Activated CD8-positive, alpha-beta T cell treated with anti-CD3 and anti-CD28 coated beads for 36 hours (primary cell): ENCODE measurements at regions not wholly inside any gene's neighbourhood (a gene's known extent, or its start where the extent isn't known, plus 50 kb on each side); places are given as distances from the start of the nearest gene placed in this dataset.
"Not testable (repeated sequence)": the region's sequence is repeated elsewhere in the genome, so short reads cannot be mapped to it uniquely, and the experiment has no call there.

ENCODE experiments used
- ATAC-seq: fragments of 200-7000 bp; cut with Tn5 transposase; one replicate; pipeline ENCODE4 v1.10.0; 2021; ENCODE audit warnings: mild to moderate bottlenecking, moderate library complexity
- CTCF ChIA-PET: fragments of 350-600 bp; sonication (Branson Sonifier 250); formaldehyde crosslinking; loops from one replicate; lab custom pipeline; 2021; ENCODE audit warnings: antibody characterized with exemption; lab: Charles Lee
- POLR2A ChIA-PET: fragments of 350-600 bp; sonication (Branson Sonifier 250); formaldehyde crosslinking; loops from one replicate; lab custom pipeline; 2021; ENCODE audit warnings: antibody characterized with exemption; lab: Charles Lee
- DNase-seq: peaks from one replicate; pipeline ENCODE4 v3.0.0-alpha.2; 2020
- H3K27ac Mint-ChIP-seq: one replicate; pipeline ENCODE4 v1.8.0; 2021; ENCODE audit warnings: mild to moderate bottlenecking, mixed read lengths
- H3K27me3 Mint-ChIP-seq: one replicate; pipeline ENCODE4 v1.8.0; 2021; ENCODE audit warnings: mixed read lengths
- H3K36me3 Mint-ChIP-seq: one replicate; pipeline ENCODE4 v1.8.0; 2021; ENCODE audit warnings: low read depth, mixed read lengths
- H3K4me1 Mint-ChIP-seq: one replicate; pipeline ENCODE4 v1.8.0; 2021; ENCODE audit warnings: low read depth, mixed read lengths
- H3K4me3 Mint-ChIP-seq: one replicate; pipeline ENCODE4 v1.8.0; 2021; ENCODE audit warnings: mild to moderate bottlenecking, moderate library complexity, mixed read lengths
- H3K9me3 Mint-ChIP-seq: one replicate; pipeline ENCODE4 v1.8.0; 2021; ENCODE audit warnings: mixed read lengths
- CTCF ChIP-seq: fragments of 200-600 bp; IDR thresholded peaks from one replicate; pipeline ENCODE4 v1.8.0; 2022; ENCODE audit warnings: antibody characterized with exemption, mild to moderate bottlenecking
- intact Hi-C: fragments of 100-400 bp; cut with micrococcal nuclease; formaldehyde crosslinking; loops from one replicate; pipeline ENCODE4 v1.10.0; 2022

DNA sequence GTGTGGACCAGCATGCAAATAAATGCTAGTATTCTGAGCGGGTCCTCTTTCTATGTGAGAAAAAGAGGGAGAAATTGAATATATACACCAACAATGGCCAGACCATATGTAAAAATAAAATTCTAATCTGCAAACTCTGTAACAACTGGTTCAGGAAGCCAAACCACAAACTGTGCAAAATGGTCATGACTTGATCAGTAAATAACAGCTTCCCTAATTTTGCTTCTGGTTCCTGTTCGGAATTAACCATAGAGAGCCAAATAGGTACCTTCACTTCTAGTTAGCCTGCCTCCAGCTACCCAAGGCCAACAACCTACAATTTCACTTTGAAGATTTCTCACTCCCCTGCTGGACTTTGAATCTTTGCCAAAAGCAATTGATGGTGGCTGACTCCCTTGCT is 1313.2 kb downstream of the ADGRL3 start:
- Mint-ChIP-seq H3K9me3 (peaks cover 2% of the 10 kb centered on the region), H3K4me1 (no peaks in the 10 kb centered on the region), H3K27ac (no peak overlapping the region), H3K27me3 (no peaks in the 10 kb centered on the region), H3K36me3 (no peaks in the 10 kb centered on the region), H3K4me3 (no peak overlapping the region)
- ATAC-seq (no peak), DNase-seq (no peak)
- POLR2A ChIA-PET: no interaction called here
- intact Hi-C loops: no loop called here
- TF ChIP-seq CTCF: no peak
- CTCF ChIA-PET: no interaction called here

- POLR2A ChIA-PET: no interaction called here
- intact Hi-C loops: no loop called here
- CTCF ChIA-PET: no interaction called here
- no peak overlapping the region for H3K27ac Mint-ChIP-seq
- H3K9me3 Mint-ChIP-seq: peaks cover 3% of the 10 kb centered on the region
- DNase-seq (no peak), ATAC-seq (no peak)
- H3K36me3 Mint-ChIP-seq: no peaks in the 10 kb centered on the region
- H3K27me3 Mint-ChIP-seq: no peaks in the 10 kb centered on the region
- H3K4me1 Mint-ChIP-seq: no peaks in the 10 kb centered on the region
- no peak overlapping the region for H3K4me3 Mint-ChIP-seq
- no peak for TF ChIP-seq CTCF
Observed at GRCh38 chr4:62512271-62512670, 1312.1 kb downstream of the ADGRL3 start.

- H3K4me1 Mint-ChIP-seq: no peaks in the 10 kb centered on the region
- H3K9me3 Mint-ChIP-seq: peaks cover 3% of the 10 kb centered on the region
- H3K4me3 Mint-ChIP-seq: no peak overlapping the region
- ATAC-seq (no peak), DNase-seq (no peak)
- H3K27me3 Mint-ChIP-seq: no peaks in the 10 kb centered on the region
- CTCF ChIA-PET: no interaction called here
- POLR2A ChIA-PET: interaction anchor here (0.8 kb wide), 1 partner anchor 1170 kb away, joined by 4 read pairs; no protein-coding TSS in a partner anchor
- intact Hi-C loops: no loop called here
- H3K36me3 Mint-ChIP-seq: no peaks in the 10 kb centered on the region
- no peak for TF ChIP-seq CTCF
- H3K27ac Mint-ChIP-seq: no peak overlapping the region
Observed at GRCh38 chr4:62510228-62510627, 1310.1 kb downstream of the ADGRL3 start.

GRCh38 chr4:62500296-62500695 is 1300.2 kb downstream of the ADGRL3 start:
- no peaks in the 10 kb centered on the region for H3K36me3 Mint-ChIP-seq
- ChIA-PET POLR2A (no interaction called here), CTCF (no interaction called here)
- H3K4me1 Mint-ChIP-seq: no peaks in the 10 kb centered on the region
- H3K4me3 Mint-ChIP-seq: no peak overlapping the region
- intact Hi-C loops: no loop called here
- H3K9me3 Mint-ChIP-seq: peaks cover 2% of the 10 kb centered on the region
- H3K27me3 Mint-ChIP-seq: no peaks in the 10 kb centered on the region
- TF ChIP-seq CTCF: no peak
- DNase-seq: no peak
- ATAC-seq: no peak
- H3K27ac Mint-ChIP-seq: no peak overlapping the region

DNA sequence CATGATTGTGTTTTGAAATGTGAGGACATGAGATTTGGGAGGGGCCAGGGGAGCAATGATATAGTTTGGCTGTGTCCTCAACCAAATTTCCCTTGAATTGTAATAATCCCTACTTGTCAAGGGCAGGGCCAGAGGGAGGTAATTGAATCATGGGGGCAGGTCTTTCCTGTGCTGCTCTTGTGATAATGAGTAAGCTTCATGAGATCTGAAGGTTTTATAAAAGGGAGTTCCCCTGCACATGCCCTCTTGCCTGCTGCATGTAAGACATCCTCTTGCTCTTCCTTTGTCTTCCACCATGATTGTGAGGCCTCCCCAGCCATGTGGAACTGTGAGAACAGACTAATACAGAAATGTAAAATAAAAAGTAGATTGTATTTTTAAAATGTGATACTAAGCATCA is 1294.9 kb downstream of the ADGRL3 start:
- H3K9me3 Mint-ChIP-seq: peaks cover 10% of the 10 kb centered on the region
- no peaks in the 10 kb centered on the region for H3K36me3 Mint-ChIP-seq
- H3K27ac Mint-ChIP-seq: no peak overlapping the region
- H3K4me1 Mint-ChIP-seq: no peaks in the 10 kb centered on the region
- no peaks in the 10 kb centered on the region for H3K27me3 Mint-ChIP-seq
- ATAC-seq: no peak
- no peak overlapping the region for H3K4me3 Mint-ChIP-seq
- CTCF ChIA-PET: no interaction called here
- intact Hi-C loops: no loop called here
- POLR2A ChIA-PET: no interaction called here
- DNase-seq: peak; percentile 1
- TF ChIP-seq CTCF: no peak

DNA sequence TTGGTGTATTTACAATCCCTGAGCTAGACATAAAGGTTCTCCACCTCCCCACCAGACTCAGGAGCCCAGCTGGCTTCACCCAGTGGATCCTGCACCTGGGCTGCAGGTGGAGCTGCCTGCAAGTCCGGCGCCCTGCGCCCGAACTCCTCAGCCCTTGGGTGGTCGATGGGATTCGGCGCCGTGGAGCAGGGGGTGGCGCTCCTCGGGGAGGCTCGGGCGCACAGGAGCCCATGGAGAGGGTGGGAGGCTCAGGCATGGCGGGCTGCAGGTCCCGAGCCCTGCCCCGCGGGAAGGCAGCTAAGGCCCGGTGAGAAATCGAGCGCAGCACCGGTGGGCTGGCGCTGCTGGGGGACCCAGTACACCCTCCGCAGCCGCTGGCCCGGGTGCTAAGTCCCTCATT is 1291.6 kb downstream of the ADGRL3 start:
- H3K4me3 Mint-ChIP-seq, CTCF ChIA-PET: not testable (repeated sequence)

More for the DNA sequence above, 1291.6 kb downstream of the ADGRL3 start:
- ATAC-seq, H3K27me3 Mint-ChIP-seq, DNase-seq, POLR2A ChIA-PET, H3K4me1 Mint-ChIP-seq, H3K9me3 Mint-ChIP-seq, intact Hi-C loops, H3K36me3 Mint-ChIP-seq, H3K27ac Mint-ChIP-seq: not testable (repeated sequence)
